HG03521 (cell line): ENCODE measurements at regions not wholly inside any gene's neighbourhood (a gene's known extent, or its start where the extent isn't known, plus 50 kb on each side); places are given as distances from the start of the nearest gene placed in this dataset.

Experiments
- ATAC-seq: cut with Tn5 transposase; IDR thresholded peaks from one replicate; pipeline ENCODE4 v1.9.1; 2021; ENCODE audit warnings: mild to moderate bottlenecking, moderate library complexity; ENCODE audit not compliant: unreplicated experiment

- no peak for ATAC-seq
Observed at GRCh38 chr20:39264506-39265172, 302.5 kb downstream of the DHX35 start.

GRCh38 chr20:39263076-39263475, 300.9 kb downstream of the DHX35 start:
- no peak for ATAC-seq

GRCh38 chr20:39259808-39260207, 297.7 kb downstream of the DHX35 start:
- no peak for ATAC-seq

- no peak for ATAC-seq
Observed at GRCh38 chr20:39259010-39259803, 297.1 kb downstream of the DHX35 start.

GRCh38 chr20:39258253-39258652, 296.1 kb downstream of the DHX35 start:
- ATAC-seq, result no peak

- no peak for ATAC-seq
Observed at GRCh38 chr20:39253051-39253755, 291.1 kb downstream of the DHX35 start.

- no peak for ATAC-seq
Observed at GRCh38 chr20:39252035-39252434, 289.9 kb downstream of the DHX35 start.

GRCh38 chr20:39249798-39250197, 287.7 kb downstream of the DHX35 start:
- ATAC-seq, result no peak

GRCh38 chr20:39248862-39249485, 286.8 kb downstream of the DHX35 start:
- ATAC-seq, result no peak

- no peak for ATAC-seq
Observed at GRCh38 chr20:39248171-39248861, 286.2 kb downstream of the DHX35 start.

- ATAC-seq, result no peak
Observed at GRCh38 chr20:39246436-39246835, 284.3 kb downstream of the DHX35 start.

- no peak for ATAC-seq
Observed at GRCh38 chr20:39245685-39246311, 283.7 kb downstream of the DHX35 start.

GRCh38 chr20:39243962-39244361, 281.8 kb downstream of the DHX35 start:
- ATAC-seq, result no peak

GRCh38 chr20:39242614-39243013, 280.5 kb downstream of the DHX35 start:
- ATAC-seq, result no peak

GRCh38 chr20:39234520-39235095, 272.5 kb downstream of the DHX35 start:
- ATAC-seq, result no peak

GRCh38 chr20:39233755-39234154, 271.6 kb downstream of the DHX35 start:
- ATAC-seq, result no peak

GRCh38 chr20:39227416-39227815, 265.3 kb downstream of the DHX35 start:
- ATAC-seq, result no peak

GRCh38 chr20:39225978-39226377, 263.8 kb downstream of the DHX35 start:
- no peak for ATAC-seq

GRCh38 chr20:39225536-39225935, 263.4 kb downstream of the DHX35 start:
- ATAC-seq, result no peak

- no peak for ATAC-seq
Observed at GRCh38 chr20:39222101-39222500, 260.0 kb downstream of the DHX35 start.
